ENCODE measurements at regions not wholly inside any gene's neighbourhood (a gene's known extent, or its start where the extent isn't known, plus 50 kb on each side); places are given as distances from the start of the nearest gene placed in this dataset.

DNA sequence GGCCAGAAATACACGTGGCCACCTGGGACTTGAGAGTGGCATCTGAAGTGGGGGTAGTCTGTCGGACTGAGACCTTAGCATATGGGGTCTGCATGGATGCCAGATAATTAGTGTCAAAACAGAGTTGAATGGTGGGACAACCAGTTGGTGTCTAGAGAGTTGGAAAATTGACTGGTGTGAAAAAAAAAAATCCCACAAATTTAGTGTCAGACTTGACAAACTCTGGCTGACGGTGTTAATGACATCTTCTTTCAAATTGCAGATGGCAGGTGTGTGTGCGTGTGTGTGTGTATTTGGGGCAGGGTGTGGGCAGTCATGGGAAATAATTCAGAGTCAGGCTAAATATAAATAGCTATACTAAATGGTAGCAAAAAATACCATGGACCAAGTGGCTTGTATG lies 365.4 kb upstream of the RGPD4 start (continued):
- TF ChIP-seq, protein P1, sequence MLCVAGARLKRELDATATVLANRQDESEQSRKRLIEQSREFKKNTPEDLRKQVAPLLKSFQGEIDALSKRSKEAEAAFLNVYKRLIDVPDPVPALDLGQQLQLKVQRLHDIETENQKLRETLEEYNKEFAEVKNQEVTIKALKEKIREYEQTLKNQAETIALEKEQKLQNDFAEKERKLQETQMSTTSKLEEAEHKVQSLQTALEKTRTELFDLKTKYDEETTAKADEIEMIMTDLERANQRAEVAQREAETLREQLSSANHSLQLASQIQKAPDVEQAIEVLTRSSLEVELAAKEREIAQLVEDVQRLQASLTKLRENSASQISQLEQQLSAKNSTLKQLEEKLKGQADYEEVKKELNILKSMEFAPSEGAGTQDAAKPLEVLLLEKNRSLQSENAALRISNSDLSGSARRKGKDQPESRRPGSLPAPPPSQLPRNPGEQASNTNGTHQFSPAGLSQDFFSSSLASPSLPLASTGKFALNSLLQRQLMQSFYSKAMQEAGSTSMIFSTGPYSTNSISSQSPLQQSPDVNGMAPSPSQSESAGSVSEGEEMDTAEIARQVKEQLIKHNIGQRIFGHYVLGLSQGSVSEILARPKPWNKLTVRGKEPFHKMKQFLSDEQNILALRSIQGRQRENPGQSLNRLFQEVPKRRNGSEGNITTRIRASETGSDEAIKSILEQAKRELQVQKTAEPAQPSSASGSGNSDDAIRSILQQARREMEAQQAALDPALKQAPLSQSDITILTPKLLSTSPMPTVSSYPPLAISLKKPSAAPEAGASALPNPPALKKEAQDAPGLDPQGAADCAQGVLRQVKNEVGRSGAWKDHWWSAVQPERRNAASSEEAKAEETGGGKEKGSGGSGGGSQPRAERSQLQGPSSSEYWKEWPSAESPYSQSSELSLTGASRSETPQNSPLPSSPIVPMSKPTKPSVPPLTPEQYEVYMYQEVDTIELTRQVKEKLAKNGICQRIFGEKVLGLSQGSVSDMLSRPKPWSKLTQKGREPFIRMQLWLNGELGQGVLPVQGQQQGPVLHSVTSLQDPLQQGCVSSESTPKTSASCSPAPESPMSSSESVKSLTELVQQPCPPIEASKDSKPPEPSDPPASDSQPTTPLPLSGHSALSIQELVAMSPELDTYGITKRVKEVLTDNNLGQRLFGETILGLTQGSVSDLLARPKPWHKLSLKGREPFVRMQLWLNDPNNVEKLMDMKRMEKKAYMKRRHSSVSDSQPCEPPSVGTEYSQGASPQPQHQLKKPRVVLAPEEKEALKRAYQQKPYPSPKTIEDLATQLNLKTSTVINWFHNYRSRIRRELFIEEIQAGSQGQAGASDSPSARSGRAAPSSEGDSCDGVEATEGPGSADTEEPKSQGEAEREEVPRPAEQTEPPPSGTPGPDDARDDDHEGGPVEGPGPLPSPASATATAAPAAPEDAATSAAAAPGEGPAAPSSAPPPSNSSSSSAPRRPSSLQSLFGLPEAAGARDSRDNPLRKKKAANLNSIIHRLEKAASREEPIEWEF (CRISPR knock-in tag; IDR thresholded peaks at IDR 0.05): no peak
- no peak for TF ChIP-seq ZNF830 (CRISPR knock-in tag; IDR thresholded peaks at IDR 0.05)
- no peak for TF ChIP-seq KLF10 (CRISPR knock-in tag; IDR thresholded peaks at IDR 0.05)
- TF ChIP-seq, protein P2, sequence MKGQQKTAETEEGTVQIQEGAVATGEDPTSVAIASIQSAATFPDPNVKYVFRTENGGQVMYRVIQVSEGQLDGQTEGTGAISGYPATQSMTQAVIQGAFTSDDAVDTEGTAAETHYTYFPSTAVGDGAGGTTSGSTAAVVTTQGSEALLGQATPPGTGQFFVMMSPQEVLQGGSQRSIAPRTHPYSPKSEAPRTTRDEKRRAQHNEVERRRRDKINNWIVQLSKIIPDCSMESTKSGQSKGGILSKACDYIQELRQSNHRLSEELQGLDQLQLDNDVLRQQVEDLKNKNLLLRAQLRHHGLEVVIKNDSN (CRISPR knock-in tag; IDR thresholded peaks at IDR 0.05): no peak
- no peak for TF ChIP-seq TBL1XR1 (IDR thresholded peaks at IDR 0.05; ENCODE audit: low read length in 2 of 2)

DNA sequence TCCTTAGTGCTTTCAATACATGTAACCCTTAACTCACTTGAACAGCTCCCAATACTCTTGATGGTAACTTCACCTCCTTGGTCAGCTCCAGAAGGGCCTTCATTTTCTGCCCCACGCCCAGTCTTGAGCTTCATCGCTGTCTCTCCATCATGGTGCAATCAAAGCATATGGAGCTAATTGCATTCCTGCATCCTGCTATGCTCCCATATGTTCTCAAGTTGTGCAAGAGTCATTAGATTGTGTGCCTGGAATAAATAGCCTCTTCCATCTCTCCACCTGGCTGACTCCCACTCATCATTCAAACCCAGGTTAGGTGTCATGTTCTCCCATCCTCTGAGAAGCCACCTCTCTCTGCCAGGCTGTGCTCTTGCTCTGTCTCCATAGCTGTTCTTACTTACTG lies 364.5 kb upstream of the RGPD4 start:
- ATAC-seq (no peak), FAIRE-seq (no peak), DNase-seq (ENCODE audit: extremely low read depth in 1 of 4, low spot score in 3 of 4) (no peak)
- Histone ChIP-seq H2AFZ (ENCODE audit: low read depth, low read length) (no peak overlapping the region), H3K36me3 (ENCODE audit: control insufficient read depth, insufficient read depth, low read length) (no peaks in the 10 kb centered on the region), H3K79me2 (ENCODE audit: control insufficient read depth, insufficient read depth, low read length) (no peaks in the 10 kb centered on the region), H4K20me1 (replicated peaks; ENCODE audit: control insufficient read depth, insufficient read depth, low read length) (no peaks in the 10 kb centered on the region), H3K4me2 (ENCODE audit: insufficient read depth, low read length) (no peak overlapping the region), H3K9me1 (ENCODE audit: control insufficient read depth, insufficient read depth, low read length) (no peaks in the 10 kb centered on the region), H3K9me3 (replicated peaks; ENCODE audit: control insufficient read depth, insufficient read depth, low read depth, low read length) (no peaks in the 10 kb centered on the region), H3K27me3 (ENCODE audit: control insufficient read depth in 2 of 2, insufficient read depth in 2 of 2, low read length in 2 of 2) (no peaks in the 10 kb centered on the region), H3K4me3 (no peak overlapping the region), H3K9ac (ENCODE audit: insufficient read depth in 1 of 2, low read depth in 2 of 2, low read length in 2 of 2) (no peak overlapping the region), H3K27ac (ENCODE audit: extremely low read depth, low read depth, low read length) (no peak overlapping the region), H3K4me1 (replicated peaks in 1 of 2; ENCODE audit: control insufficient read depth in 2 of 2, insufficient read depth in 2 of 2, low read length in 2 of 2) (no peaks in the 10 kb centered on the region)
- BruUV-seq (replicated peaks): no TSS peak
- no peak for TF ChIP-seq CREBBP (IDR thresholded peaks at IDR 0.05; ENCODE audit: low read depth, low read length)
- POLR2A ChIA-PET: no interaction called here
- whole genome bisulfite sequencing (ENCODE audit: insufficient coverage, low coverage, missing lambda C conversion rate): 5% methylated on average over 2 of the region's 2 CpGs
- intact Hi-C loops (cut with micrococcal nuclease): no loop called here
- CTCF ChIA-PET (ENCODE audit: low intra/inter-chr PET ratio): no interaction called here
- in situ Hi-C loops (cut with MboI): no loop called here

All from K562 (cell line).